GM19395 (cell line): ENCODE measurements at regions not wholly inside any gene's neighbourhood (a gene's known extent, or its start where the extent isn't known, plus 50 kb on each side); places are given as distances from the start of the nearest gene placed in this dataset.
"Not testable (repeated sequence)": the region's sequence is repeated elsewhere in the genome, so short reads cannot be mapped to it uniquely, and the experiment has no call there.

Source experiments
- ATAC-seq: cut with Tn5 transposase; IDR thresholded peaks from one replicate; pipeline ENCODE4 v1.9.1; 2021; ENCODE audit warnings: mild to moderate bottlenecking, moderate library complexity; ENCODE audit not compliant: unreplicated experiment

DNA sequence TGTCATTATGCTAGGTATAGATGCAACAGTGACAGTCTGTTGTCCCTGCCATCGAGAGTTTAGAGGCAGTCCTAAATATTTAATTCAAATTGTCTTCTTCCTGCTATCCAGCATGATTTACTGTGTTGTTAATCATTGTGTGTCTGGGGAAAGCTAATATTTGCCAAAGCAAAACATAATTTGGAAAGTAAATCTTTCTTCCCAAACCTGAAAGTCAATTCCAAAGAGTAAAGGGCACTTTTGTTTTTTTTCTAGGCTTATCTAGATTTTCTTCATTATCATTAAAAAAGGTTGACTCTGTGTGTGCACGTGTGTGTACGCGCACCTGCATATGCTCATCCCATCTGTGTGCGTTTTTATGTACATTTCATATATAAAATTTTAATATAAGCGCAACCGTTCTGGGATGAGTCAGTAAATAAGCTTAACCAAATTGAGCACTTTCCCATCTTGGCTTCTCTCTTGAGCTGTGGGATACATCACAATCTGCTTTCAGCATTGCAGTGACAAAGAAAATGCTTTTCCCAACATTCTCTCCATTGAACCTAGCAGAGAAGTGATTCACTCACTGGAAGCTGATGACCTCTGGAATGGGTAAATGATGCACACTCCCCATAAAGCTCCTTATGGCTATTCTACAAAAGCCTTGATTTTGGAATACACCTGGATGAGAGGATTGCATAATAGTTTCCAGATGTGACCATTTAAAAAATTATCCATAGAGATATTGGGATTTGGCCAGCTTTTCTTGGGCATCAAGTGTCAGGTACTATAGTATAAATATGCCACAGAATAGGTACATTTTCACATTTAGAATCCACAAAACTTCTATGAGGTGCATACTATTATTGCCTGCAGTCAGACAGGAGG, 488.4 kb downstream of the ADCYAP1 start:
- ATAC-seq = no peak

DNA sequence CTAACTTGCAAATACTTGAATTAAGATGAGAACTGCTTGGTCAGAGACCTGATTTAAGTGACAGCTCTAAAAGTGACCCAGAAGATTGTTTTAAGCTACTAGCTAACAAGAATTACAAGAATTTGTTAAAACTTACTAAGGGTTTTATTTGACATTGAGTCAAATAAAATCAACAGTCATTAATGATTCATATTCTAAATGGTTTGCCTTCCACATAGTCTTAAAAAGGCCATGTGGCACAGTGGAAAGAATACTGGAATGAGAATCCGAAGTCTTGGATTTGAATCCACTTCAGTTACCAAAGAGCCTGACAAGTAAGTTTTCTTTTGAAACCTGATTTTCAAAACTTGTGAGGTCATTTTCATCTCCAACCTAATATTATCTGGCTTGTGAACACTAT, 489.3 kb downstream of the ADCYAP1 start:
- ATAC-seq = no peak

DNA sequence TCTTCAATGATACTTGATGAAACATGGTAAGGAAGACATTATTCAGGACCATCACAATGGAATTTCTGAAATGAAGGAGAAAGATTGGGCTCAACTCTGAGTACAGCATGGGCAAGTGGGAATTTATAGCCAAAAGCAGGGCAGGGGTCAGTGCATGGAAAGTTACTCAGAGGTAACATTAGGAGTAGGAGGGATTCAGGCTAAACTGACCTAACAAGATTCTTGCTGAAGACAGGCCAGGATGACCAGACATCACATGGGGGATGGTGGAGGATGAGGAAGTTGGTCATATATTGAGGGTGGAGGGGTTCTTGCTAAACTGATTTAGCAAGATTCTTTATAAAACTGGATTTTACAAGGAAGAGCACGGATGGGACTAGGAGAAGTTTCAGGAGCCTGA, 489.8 kb downstream of the ADCYAP1 start:
- no peak for ATAC-seq

DNA sequence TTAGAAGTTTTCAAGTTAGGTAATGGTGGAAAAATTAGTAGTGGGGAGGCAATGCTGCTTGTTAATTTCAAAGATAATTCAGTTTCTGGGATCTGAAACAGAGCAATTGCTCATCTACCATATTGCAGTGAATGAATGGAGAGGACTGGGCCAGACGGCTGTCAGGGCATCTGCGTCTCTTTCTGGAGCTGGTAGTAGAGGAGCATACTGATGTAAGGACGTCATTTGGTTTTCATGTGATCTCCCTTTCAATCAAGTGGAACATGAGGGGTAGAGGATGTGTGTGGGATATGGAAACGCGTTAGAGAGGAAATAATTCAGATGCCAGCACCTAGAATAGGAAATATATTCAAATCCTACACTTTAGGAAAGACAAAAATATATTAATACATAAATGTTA, 490.3 kb downstream of the ADCYAP1 start:
- no peak for ATAC-seq

DNA sequence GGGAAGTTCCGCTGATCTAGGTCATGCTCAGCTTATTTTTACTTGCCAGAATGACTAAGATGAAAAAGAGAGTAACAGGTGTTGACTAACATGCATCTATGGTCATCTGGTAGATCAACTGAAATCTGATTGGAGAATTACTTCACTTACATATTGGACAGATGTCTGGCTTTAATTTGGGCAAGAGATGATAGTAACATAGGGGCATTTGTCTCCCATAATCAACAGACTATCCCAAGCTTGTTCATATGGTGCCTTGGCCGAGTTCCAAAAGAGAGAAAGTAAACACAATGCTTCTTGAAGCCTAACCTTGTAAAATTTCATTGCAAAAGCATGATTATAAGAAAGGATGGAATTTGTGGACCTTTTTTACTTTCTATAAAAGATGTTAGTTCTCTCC, 503.7 kb downstream of the ADCYAP1 start:
- no peak for ATAC-seq

DNA sequence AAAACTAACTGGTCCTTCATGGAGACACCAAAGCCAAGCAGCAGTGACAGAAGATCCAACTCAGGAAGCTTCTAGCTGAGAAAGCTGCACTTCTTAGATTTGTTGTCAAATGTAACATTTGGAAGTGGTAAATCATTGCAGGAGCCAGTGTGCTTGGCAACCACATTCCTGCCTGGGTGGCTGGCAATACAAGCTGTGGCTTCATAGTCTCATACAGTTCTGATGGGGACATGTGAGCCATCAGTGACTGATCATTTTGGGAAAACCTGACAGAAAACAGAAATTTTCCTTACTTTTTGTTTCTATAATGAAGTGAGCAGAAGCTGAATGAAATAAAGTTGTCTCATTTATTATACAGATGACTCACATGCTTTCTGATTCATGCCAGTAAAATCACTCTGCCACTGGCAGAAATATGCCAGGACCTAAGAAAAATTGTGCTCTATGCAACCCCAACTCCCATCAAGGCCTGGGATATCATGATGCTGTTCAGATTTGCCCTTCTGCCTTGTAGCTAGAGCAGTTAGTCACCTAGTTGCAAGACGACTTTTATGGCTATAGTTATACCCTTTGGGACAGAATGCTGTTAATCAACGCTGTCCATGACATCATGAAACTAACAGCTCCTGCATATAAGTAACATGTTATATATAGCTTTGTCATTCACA, 508.1 kb downstream of the ADCYAP1 start:
- ATAC-seq = no peak

DNA sequence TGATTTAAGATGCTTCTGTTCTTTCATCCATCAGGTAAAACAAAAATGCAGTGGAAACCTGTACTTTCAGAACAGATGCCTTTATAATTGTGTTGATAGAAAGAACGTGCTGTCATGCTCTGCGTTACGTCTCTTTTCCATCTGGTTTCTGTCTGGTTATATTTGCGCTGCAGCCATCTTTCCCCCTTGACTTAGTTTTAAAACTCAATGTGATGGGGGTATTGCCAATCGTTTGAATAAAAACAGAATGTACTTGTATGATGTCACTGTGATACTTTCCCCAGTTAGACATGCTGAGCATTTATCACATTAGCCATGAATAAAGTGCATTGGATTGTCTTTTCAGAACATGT, 508.6 kb downstream of the ADCYAP1 start:
- ATAC-seq = no peak

DNA sequence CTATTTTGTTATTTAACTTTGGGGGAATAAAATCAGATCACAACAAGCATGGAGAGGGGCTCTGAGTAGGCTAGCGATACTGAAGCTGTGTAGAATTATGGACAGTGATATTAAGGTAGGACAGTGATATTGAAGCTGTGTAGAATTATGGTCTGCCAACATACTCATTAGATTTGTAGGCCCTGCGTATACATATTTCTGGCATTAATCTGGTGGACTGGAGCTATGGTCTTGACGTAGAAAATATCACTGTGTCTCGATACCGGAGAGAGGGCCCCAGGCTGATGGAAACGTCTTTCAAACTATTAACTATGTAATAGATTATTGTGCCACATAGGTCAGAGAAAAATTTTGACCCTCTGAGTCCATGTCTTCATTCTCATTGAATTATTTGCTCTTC, 511.4 kb downstream of the ADCYAP1 start:
- no peak for ATAC-seq

DNA sequence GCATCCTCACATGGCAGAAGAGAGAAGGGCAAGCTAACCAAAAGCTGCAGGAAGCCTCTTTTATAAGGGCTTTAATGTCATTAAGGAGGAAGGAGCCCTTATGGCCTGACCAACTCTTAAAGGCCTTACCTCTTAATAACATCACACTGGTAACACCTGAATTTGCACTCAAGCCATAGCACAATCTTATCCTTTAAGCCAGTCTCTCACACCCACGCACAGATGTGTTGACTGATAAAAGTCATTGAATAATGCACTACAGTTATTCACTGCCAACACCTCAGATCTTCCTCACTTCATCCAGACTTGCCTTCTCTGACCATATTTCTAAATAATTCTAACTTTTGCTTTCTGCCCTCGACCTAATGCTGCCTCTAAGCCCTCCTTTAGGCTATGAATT, 516.8 kb downstream of the ADCYAP1 start:
- no peak for ATAC-seq

DNA sequence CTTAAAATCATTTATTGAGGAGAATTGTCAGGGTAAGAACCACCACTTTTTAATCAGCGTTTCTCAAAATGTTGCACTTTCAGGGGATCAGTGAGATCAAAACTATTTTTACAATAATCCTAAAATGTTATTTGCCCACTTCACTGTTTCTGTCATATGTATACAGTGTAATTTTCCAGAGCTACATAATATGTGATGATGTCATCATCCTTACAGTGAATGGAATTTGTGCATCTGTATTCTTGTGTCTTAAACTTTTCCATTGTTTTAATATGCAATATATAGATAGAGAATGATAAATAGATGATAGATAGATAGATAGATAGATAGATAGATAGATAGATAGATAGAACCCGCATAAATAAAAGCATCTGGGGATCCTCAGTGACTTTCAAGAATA, 518.0 kb downstream of the ADCYAP1 start:
- ATAC-seq = no peak

DNA sequence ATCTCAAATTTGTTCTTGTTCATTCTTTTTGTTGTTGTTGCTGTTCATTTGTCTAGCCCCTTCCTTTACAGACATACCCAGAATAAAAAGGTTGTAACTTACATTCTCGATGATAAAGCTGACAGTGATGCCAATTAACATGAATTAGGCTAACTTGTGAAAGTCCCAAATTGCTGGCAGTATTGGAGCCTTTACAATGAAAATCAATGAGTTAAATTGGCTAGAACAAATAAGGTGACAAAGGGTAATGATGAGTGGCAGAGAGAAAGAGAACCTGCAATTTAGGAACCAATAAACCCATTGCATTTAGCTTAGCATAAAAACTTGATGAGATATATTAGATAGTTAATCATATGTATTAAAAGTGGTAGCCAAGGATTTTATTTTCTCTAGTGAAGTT, 521.0 kb downstream of the ADCYAP1 start:
- ATAC-seq = no peak

DNA sequence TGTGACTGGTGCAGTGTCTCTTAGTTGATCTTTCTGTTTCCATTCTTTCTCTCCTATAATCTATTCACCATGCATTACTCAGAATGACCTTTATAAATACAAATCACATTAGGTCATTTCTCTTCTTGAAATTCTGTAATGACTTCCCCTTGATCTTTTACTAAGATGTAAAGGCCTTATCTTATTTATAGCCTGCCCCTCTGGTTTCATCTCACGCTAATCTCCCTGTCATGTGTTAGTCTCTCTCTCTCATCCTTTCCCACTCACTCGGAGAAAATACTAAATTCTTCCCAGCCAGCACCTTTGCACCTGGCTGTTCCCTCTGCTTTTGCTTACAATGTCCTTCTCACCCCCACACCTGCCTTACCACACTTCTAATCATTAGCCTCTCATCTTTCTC, 530.8 kb downstream of the ADCYAP1 start:
- no peak for ATAC-seq

DNA sequence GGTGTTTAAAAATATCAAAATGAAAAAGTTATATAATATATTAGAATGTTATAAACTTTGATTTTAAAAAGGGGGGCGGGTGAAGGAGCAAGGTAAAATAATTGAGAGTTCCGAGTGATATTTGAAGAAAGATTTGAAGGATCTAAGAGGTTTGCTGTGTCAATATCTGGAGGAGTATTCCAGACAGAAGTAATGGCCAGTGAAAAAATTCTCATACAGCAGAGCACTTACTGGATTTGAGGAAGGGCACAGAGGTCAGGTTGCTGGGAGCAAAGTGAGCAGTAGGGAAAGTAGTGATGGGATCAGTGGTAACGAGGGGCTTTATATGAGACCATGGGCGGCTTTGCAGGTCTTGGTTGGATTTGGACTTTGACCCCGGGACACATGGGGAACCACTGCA, 531.5 kb downstream of the ADCYAP1 start:
- ATAC-seq = no peak

DNA sequence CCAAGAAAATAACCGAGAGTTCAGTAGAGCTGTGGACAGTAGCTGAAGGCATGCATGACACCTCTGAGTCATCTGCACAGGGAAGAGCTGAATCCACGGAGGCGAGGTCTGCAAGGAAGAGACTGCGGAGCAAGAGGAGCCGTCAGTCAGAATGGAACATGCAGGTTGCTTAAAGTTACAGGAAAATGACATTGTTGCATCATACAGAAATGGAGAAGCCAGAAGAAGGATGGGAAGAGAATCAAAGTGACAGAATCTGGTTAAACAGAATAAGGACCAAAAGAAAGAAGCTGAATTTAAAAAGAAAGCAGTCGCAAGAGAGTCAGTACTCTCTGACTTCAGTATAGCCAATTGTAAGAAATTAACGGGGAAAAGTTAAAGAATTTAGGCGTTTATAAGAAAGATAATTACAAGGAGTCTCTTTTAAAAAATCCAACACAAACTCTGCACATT, 533.8 kb downstream of the ADCYAP1 start:
- no peak for ATAC-seq

DNA sequence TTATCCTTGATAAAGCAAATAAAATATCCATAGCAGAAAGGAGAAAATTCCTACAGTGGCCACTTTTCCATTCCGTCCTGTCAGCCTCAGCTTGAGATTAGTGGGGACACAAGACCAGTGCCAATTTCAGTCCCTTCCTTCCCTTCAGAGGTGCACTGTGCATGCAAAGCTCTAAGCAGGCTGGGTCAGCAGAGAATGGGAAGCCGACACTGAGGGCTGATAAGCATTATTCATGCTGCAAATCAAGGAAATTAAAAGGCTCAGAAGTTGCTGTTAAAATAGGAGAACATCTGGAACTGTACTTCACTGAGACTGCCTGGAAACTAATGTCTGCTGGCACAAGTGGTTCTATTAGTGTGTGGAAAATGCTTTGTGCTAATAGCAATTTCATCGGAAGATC, 534.3 kb downstream of the ADCYAP1 start:
- no peak for ATAC-seq

DNA sequence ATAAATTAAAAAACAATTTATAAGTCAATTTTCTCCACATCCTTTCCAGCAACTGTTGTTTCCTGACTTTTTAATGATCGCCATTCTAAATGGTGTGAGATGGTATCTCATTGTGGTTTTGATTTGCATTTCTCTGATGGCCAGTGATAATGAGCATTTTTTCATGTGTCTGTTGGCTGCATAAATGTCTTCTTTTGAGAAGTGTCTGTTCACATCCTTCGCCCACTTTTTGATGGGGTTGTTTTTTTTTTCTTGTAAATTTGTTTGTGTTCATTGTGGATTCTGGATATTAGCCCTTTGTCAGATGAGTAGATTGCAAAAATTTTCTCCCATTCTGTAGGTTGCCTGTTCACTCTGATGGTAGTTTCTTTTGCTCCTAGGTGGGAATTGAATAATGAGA, 539.4 kb downstream of the ADCYAP1 start:
- ATAC-seq = not testable (repeated sequence)

DNA sequence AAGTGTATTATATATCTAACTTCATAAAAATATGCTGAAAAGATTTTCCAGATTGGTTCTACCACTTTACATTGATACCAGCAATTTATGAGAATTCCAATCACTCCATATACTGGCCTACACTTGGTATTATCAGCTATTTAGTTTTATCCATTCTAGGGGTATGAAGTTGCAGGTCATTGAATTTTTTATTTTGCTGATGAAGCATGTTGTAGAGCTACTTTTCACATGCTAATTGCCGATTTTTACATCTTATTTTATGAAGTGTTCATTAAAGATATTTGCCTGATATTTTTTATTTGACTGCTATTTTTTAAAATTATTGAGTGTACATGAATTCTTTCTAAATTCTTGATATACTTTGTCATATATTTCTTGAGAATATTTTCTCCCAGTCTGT, 542.1 kb downstream of the ADCYAP1 start:
- no peak for ATAC-seq

DNA sequence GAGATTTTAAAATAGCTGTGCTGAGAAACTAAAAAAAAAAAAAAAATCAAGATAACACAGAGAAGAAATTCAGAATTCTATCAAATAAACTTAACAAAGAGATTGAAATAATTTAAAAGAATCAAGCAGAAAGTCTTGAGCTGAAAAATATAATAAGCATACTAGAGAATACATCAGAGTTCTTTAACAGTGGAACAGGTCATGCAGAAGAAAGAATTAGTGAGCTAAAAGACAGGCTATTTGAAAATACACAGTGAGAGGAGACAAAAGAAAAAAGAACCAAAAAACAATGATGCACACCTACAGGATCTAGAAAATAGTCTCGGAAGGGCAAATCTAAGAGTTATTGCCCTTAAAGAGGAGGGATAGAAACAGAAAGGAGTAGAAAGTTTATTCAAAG, 548.1 kb downstream of the ADCYAP1 start:
- ATAC-seq = no peak

DNA sequence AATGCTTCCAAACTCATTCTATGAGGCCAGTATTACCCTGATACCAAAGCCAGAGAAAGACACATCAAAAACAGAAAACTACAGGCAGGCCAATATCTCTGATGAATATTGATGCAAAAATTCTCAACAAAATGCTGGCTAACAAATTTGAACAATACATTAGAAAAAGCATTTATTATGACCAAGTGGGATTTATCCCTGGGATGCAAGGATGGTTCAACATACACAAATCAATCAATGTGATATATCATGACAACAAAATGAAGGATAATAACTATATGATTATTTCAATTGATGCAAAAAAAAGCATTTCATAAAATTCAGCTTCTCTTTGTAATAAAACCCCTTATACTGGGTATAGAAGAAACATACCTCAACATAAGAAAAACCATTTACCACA, 550.9 kb downstream of the ADCYAP1 start:
- no peak for ATAC-seq

DNA sequence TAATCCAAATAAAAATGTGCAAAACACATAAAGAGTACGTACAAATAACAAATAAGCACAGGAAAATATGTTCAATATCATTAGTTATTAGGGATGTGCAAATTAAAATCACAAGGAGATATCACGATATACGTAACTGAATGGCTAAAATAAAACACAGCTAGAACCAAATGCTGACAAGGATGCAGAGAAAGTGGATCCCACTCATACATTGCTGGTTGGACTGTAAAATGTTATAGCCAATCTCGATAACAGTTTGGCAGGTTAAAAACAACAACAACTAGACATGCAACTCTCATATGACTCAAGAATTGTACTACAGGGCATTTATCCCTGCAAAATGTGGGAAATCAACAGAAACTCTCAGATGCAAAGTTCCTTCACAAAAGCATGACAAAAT, 553.9 kb downstream of the ADCYAP1 start:
- ATAC-seq = no peak

DNA sequence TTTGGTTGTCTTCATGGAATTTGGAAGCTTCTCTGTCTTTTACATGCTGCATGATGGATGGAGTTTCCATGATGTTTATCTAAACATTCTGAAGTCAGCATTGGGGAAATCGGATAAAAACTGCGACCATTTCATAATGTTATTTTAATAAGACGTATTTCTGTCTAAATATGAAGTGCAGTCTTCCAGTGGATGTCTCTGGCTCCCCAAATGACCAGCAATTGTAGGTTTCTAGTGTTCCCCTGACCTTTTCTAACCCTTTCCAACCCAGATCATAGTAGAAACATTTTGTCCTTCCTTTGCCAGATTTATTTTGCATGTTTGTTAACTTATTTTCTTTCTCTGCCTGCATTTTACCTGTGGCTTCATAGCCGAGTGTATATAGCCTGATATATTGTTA, 559.3 kb downstream of the ADCYAP1 start:
- no peak for ATAC-seq

DNA sequence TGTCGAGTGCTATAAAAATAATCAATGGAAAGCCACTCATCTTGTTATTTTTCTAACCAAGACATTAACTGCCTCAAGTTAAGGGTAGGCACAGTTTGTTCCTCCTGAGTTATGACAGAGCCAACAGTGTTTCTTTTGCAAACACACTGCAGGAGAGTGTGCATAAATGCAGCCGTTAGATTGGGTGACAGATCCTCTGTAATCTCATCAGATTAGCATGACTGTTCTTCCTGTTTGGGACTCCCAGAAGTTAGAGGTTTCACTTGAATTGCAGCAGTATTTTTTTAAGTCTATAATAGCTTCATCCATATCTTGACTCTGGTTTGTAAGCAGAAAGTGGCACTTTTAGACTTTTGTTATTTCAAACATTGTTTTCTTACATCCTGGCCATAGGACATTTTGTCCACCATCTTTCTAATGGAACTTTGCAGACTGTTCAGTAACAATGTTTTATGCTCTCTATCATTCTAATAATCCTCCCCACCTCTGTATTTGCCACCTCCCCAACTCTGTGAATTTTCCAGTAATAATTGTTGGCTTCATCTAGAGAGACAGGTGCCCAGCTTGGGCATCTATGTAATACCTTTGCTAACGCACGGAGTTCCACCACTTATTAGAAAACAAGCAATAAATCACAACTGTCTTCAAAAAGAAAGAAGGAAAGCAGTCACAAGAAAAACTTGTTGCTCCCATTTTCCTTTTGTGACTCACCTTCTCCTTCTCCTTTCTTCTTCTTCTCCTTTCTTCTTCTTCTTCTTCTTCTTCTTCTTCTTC, 560.0 kb downstream of the ADCYAP1 start:
- no peak for ATAC-seq
